GDM1 (cell line): ENCODE measurements at regions not wholly inside any gene's neighbourhood (a gene's known extent, or its start where the extent isn't known, plus 50 kb on each side); places are given as distances from the start of the nearest gene placed in this dataset.
"Not testable (repeated sequence)": the region's sequence is repeated elsewhere in the genome, so short reads cannot be mapped to it uniquely, and the experiment has no call there.

Source experiments
- DNase-seq: peaks from one replicate; lab custom pipeline; 2025; lab: John Stamatoyannopoulos, UW

DNA sequence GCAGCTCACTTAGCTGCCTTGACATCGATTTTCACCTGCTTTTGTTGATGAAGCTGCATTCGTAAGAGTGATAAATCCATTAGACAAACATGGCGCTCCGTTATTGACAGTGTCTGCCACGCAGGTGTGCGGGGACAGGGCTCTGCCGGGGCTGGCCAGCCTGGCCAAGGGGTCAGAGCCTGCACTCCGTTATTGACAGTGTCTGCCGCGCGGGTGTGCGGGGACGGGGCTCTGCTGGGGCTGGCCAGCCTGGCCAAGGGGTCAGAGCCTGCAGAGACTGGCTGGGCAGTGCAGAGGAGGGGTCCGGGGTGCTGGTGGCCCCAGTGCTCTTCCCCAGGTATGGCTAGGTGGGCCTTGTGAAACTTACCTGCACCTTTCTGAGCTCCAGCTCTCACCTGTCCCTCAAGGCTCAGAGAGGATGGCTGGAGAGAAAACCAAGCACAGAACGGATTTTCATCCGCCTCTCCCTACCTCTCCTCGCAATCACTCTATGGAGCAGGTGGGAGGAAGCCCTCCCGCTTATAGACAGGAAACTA, 101.6 kb upstream of the B3GAT1 start:
- DNase-seq = no peak

- DNase-seq = no peak
These were observed 100.8 kb upstream of the B3GAT1 start for GRCh38 chr11:134512571-134513538.

DNA sequence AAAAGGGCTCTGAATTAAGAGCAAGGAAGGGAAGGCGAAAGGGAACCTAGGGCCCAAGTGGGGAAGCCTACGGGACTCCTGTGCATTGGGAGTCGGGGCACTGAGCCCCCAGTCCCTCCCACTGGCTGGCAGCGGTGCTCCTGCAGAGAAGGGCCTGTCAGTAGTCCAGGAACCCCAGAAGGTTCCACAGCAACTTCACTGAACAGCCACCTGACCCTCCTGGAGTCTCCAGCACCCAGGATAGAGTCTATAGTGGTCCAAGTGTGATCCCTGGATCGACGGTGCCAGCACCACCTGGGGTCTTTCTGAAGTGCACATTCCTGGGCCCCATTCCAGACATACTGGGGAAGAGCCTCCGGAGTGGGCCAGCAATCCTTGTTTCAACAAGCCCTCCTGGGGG, 100.0 kb upstream of the B3GAT1 start:
- DNase-seq = no peak

- DNase-seq = no peak
These were observed 99.2 kb upstream of the B3GAT1 start for GRCh38 chr11:134511255-134511654.

DNA sequence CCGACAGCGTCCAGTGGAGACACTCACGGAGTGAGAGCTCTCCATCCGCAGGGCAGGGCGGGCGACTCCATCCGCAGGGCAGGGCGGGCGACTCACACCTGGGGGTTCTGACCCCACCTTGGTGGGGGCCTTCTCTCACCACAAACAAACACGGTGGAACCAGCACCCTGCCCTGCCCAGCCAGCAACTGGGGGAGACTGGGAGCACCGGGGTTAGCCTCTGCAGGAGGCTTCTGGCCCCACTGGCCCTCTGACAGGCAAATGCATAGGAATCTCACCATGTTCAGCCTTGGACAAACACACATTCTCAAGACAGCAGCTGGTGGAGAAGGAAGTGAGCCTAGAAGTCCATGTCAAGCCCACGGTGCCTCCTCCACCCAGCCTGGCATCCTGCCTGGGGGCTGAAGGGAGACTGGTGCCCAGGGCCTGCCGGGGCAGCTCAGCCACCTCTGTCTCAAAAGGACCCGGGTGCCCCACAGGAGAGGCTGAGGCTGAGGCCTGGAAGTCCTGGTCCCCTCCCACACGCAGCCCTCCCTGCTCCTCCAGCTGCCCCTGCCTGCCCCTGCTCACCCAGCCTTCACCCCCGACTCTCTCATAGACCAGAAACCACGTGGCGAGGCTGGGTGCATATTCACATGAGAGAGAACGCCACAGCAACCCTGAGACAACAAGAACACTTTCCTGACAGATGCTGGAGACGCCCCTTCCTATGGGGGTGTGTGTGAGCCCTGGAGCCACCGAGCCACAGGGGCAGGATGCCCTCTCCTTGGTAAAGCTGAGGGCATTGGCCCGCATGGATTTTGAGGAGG, 98.4 kb upstream of the B3GAT1 start:
- no peak for DNase-seq

DNA sequence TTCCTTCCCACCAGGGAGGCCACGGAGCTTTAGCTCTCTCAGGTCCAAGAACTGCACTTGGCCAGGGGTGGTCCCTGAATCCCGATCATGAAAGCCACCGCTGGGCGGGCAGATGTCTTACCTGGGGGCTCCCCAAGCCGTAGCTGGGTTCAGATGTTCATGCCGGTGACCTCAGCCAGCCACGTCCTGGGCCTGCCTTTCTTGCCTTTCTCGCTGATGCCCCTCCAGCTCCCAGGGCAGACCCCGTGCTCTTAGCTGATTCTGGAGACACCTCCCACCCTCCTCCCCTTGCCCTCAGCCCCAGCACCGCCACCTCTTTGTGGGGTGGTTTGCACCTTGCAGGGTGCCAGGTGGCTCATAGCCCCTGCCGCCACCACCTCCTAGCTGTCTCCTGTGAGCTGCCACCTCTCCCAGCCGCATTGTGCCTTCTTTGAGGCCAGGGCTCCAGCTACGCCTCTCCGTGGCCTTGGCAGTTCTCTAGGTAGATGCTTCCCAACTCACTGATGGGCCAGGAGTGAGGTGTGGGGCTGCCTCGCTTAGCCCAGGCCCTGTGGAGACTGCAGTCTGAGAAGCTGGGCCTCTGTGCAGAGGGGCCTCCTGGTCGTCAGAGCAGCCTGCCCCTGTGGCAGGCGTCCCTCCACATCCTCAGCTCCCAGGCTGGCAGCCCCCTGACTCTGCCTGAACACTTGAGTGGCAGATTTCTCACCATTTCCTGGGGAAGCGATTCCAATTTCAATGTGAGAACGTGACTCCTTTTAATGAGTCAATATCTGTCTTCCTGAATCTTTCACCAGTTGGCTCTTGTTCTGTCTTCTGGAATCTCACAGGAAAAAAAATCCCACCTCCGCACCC, 97.6 kb upstream of the B3GAT1 start:
- DNase-seq = no peak

GRCh38 chr11:134508219-134508990, 96.4 kb upstream of the B3GAT1 start:
- no peak for DNase-seq

- DNase-seq = no peak
These were observed 94.0 kb upstream of the B3GAT1 start for GRCh38 chr11:134506046-134506445.

- DNase-seq = no peak
These were observed 93.1 kb upstream of the B3GAT1 start for GRCh38 chr11:134505125-134505524.

GRCh38 chr11:134504146-134504905, 92.3 kb upstream of the B3GAT1 start:
- DNase-seq = no peak

GRCh38 chr11:134503596-134503995, 91.6 kb upstream of the B3GAT1 start:
- no peak for DNase-seq

- no peak for DNase-seq
These were observed 91.1 kb upstream of the B3GAT1 start for GRCh38 chr11:134503100-134503499.

- no peak for DNase-seq
These were observed 90.1 kb upstream of the B3GAT1 start for GRCh38 chr11:134502153-134502550.

DNA sequence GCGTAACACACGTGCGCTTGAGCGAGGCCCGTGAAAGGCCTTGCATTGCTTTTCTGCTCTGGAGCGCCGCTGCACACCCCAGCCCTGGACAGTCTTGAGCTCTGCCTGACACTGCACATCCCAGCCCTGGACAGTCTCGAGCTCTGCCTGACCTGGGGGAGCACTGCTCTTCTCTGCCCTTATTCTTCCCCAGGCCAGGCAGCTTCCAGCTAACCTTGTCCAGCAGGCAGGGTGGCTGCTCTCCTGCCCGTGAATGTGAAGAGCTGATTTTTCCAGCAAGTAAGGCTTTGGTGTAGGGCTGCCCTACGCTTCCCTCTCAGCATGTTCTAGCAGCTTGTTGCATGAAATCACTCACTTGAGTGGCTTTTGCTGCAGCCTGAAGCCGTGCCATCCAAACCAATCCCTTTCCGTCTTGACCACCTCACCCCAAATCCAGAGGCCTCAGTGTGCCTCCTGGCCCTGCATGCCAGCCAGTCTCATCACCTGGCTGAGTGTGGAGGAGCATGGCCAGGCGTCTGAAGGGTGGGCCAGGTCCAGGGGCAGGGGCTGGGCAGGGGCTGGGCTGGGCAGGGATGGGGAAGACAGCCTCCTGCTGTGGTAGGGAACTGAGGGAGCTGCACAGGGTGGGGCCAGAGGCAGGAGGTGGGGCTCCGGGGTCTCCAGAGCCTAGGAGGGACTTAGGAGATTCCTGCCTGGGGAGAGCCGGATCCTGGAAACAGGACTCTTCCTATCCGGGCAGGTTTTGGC, 89.5 kb upstream of the B3GAT1 start:
- DNase-seq = no peak

DNA sequence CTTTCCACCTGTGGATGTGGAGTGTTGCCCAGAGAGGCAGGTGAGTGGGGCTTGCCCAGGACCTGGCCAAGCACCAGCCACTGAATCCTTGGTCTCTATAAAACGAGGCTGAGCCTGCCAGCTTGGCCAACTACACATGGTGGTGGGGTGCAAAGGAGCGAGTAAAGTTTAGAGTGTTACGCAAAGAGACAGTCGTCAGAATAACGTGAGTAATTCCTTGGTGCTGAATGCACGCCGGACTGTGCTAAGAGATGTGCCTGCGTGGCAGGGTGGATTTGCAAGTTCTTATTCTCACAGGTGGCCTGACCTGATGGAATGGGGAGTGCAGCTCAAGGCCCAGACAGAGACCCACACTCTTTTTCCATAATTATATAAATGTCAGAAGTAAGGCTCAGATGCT, 88.6 kb upstream of the B3GAT1 start:
- DNase-seq = no peak

GRCh38 chr11:134499990-134500389, 87.9 kb upstream of the B3GAT1 start:
- no peak for DNase-seq

GRCh38 chr11:134498326-134499139, 86.5 kb upstream of the B3GAT1 start:
- DNase-seq = no peak

- no peak for DNase-seq
These were observed 85.5 kb upstream of the B3GAT1 start for GRCh38 chr11:134497586-134497985.

- not testable (repeated sequence) for DNase-seq
These were observed 84.0 kb upstream of the B3GAT1 start for GRCh38 chr11:134496058-134496457.
